BLaER1 (cell line): ENCODE measurements at regions not wholly inside any gene's neighbourhood (a gene's known extent, or its start where the extent isn't known, plus 50 kb on each side); places are given as distances from the start of the nearest gene placed in this dataset.

Source experiments
- H3K27ac ChIP-seq: shearing (Covaris generic); formaldehyde crosslinking; 2 replicates; pipeline ENCODE4 v1.8.1; 2022
- H3K27me3 ChIP-seq: shearing (Covaris generic); formaldehyde crosslinking; 2 replicates; pipeline ENCODE4 v1.8.1; 2022
- H3K36me3 ChIP-seq: shearing (Covaris generic); formaldehyde crosslinking; 2 replicates; pipeline ENCODE4 v1.8.1; 2022
- H3K4me1 ChIP-seq: shearing (Covaris generic); formaldehyde crosslinking; 2 replicates; pipeline ENCODE4 v1.8.1; 2022
- H3K4me2 ChIP-seq: shearing (Covaris generic); formaldehyde crosslinking; 2 replicates; pipeline ENCODE4 v1.8.1; 2022
- H3K4me3 ChIP-seq: shearing (Covaris generic); formaldehyde crosslinking; 2 replicates; pipeline ENCODE4 v1.8.1; 2022
- H3K9ac ChIP-seq: shearing (Covaris generic); formaldehyde crosslinking; 2 replicates; pipeline ENCODE4 v1.8.1; 2022
- H3K9me3 ChIP-seq: shearing (Covaris generic); formaldehyde crosslinking; 2 replicates; pipeline ENCODE4 v1.8.1; 2022
- H4K20me1 ChIP-seq: shearing (Covaris generic); formaldehyde crosslinking; 2 replicates; pipeline ENCODE4 v1.8.1; 2022
- Cebpa-rat ChIP-seq: shearing (Covaris generic); IDR thresholded peaks from 2 replicates; pipeline ENCODE4 v1.8.1; 2022

GRCh38 chr12:67827820-67828383, 161.3 kb upstream of the IFNG-AS1 start:
- Histone ChIP-seq H3K4me2 (no peak overlapping the region), H3K9me3 (no peaks in the 10 kb centered on the region), H3K27ac (no peak overlapping the region), H3K27me3 (no peaks in the 10 kb centered on the region), H4K20me1 (no peaks in the 10 kb centered on the region), H3K4me1 (no peaks in the 10 kb centered on the region), H3K9ac (no peak overlapping the region), H3K4me3 (no peak overlapping the region), H3K36me3 (no peaks in the 10 kb centered on the region)
- TF ChIP-seq Cebpa-rat = no peak

- Histone ChIP-seq H3K9me3 (no peaks in the 10 kb centered on the region), H3K27me3 (no peaks in the 10 kb centered on the region), H3K27ac (no peak overlapping the region), H3K4me3 (no peak overlapping the region), H3K36me3 (no peaks in the 10 kb centered on the region), H3K4me1 (no peaks in the 10 kb centered on the region), H3K4me2 (no peak overlapping the region), H3K9ac (no peak overlapping the region), H4K20me1 (no peaks in the 10 kb centered on the region)
- no peak for TF ChIP-seq Cebpa-rat
Measured at GRCh38 chr12:67829896-67830295, 159.4 kb upstream of the IFNG-AS1 start.

- H4K20me1 ChIP-seq = no peaks in the 10 kb centered on the region
- no peak overlapping the region for H3K27ac ChIP-seq
- H3K9ac ChIP-seq = no peak overlapping the region
- H3K36me3 ChIP-seq = no peaks in the 10 kb centered on the region
- TF ChIP-seq Cebpa-rat = no peak
- H3K9me3 ChIP-seq = no peaks in the 10 kb centered on the region
- H3K4me1 ChIP-seq = no peaks in the 10 kb centered on the region
- H3K27me3 ChIP-seq = no peaks in the 10 kb centered on the region
- no peak overlapping the region for H3K4me3 ChIP-seq
- no peak overlapping the region for H3K4me2 ChIP-seq
Measured at GRCh38 chr12:67832155-67832554, 157.1 kb upstream of the IFNG-AS1 start.

GRCh38 chr12:67833602-67834001, 155.6 kb upstream of the IFNG-AS1 start:
- no peak overlapping the region for H3K27ac ChIP-seq
- H3K36me3 ChIP-seq = no peaks in the 10 kb centered on the region
- no peak overlapping the region for H3K4me3 ChIP-seq
- no peaks in the 10 kb centered on the region for H3K27me3 ChIP-seq
- no peaks in the 10 kb centered on the region for H3K9me3 ChIP-seq
- H4K20me1 ChIP-seq = no peaks in the 10 kb centered on the region
- H3K4me2 ChIP-seq = no peak overlapping the region
- TF ChIP-seq Cebpa-rat = no peak
- no peaks in the 10 kb centered on the region for H3K4me1 ChIP-seq
- H3K9ac ChIP-seq = no peak overlapping the region

- H3K36me3 ChIP-seq = no peaks in the 10 kb centered on the region
- no peak for TF ChIP-seq Cebpa-rat
- H3K27ac ChIP-seq = no peak overlapping the region
- H3K4me1 ChIP-seq = no peaks in the 10 kb centered on the region
- peaks cover 8% of the 10 kb centered on the region for H3K9me3 ChIP-seq
- no peaks in the 10 kb centered on the region for H4K20me1 ChIP-seq
- H3K4me3 ChIP-seq = no peak overlapping the region
- H3K27me3 ChIP-seq = no peaks in the 10 kb centered on the region
- no peak overlapping the region for H3K4me2 ChIP-seq
- H3K9ac ChIP-seq = no peak overlapping the region
Measured at GRCh38 chr12:67837876-67838275, 151.4 kb upstream of the IFNG-AS1 start.

- H3K27ac ChIP-seq = no peak overlapping the region
- H4K20me1 ChIP-seq = no peaks in the 10 kb centered on the region
- H3K36me3 ChIP-seq = no peaks in the 10 kb centered on the region
- TF ChIP-seq Cebpa-rat = no peak
- no peaks in the 10 kb centered on the region for H3K27me3 ChIP-seq
- H3K9me3 ChIP-seq = peaks cover 8% of the 10 kb centered on the region
- H3K9ac ChIP-seq = no peak overlapping the region
- no peak overlapping the region for H3K4me2 ChIP-seq
- H3K4me3 ChIP-seq = no peak overlapping the region
- H3K4me1 ChIP-seq = no peaks in the 10 kb centered on the region
Measured at GRCh38 chr12:67842124-67842523, 147.1 kb upstream of the IFNG-AS1 start.

- H3K27ac ChIP-seq = no peak overlapping the region
- H3K27me3 ChIP-seq = no peaks in the 10 kb centered on the region
- TF ChIP-seq Cebpa-rat = no peak
- H3K9me3 ChIP-seq = peaks cover 8% of the 10 kb centered on the region
- H3K4me1 ChIP-seq = no peaks in the 10 kb centered on the region
- no peaks in the 10 kb centered on the region for H3K36me3 ChIP-seq
- H3K4me3 ChIP-seq = no peak overlapping the region
- H3K9ac ChIP-seq = no peak overlapping the region
- no peaks in the 10 kb centered on the region for H4K20me1 ChIP-seq
- H3K4me2 ChIP-seq = no peak overlapping the region
Measured at GRCh38 chr12:67843257-67843656, 146.0 kb upstream of the IFNG-AS1 start.

GRCh38 chr12:67852701-67853100, 136.5 kb upstream of the IFNG-AS1 start:
- H3K9ac ChIP-seq = no peak overlapping the region
- H3K4me1 ChIP-seq = no peaks in the 10 kb centered on the region
- no peak overlapping the region for H3K4me3 ChIP-seq
- no peaks in the 10 kb centered on the region for H3K27me3 ChIP-seq
- no peaks in the 10 kb centered on the region for H3K36me3 ChIP-seq
- H3K27ac ChIP-seq = no peak overlapping the region
- H3K9me3 ChIP-seq = 0 out of 2 replicates have a peak, but pooled peaks cover 6% of the 10 kb centered on the region
- H3K4me2 ChIP-seq = no peak overlapping the region
- no peak for TF ChIP-seq Cebpa-rat
- no peaks in the 10 kb centered on the region for H4K20me1 ChIP-seq

GRCh38 chr12:67853204-67853603, 136.0 kb upstream of the IFNG-AS1 start:
- Histone ChIP-seq H3K36me3 (no peaks in the 10 kb centered on the region), H3K9me3 (0 out of 2 replicates have a peak, but pooled peaks cover 6% of the 10 kb centered on the region), H3K4me2 (no peak overlapping the region), H4K20me1 (no peaks in the 10 kb centered on the region), H3K4me3 (no peak overlapping the region), H3K27ac (no peak overlapping the region), H3K4me1 (no peaks in the 10 kb centered on the region), H3K27me3 (no peaks in the 10 kb centered on the region), H3K9ac (no peak overlapping the region)
- TF ChIP-seq Cebpa-rat = no peak

- no peak overlapping the region for H3K9ac ChIP-seq
- H3K9me3 ChIP-seq = 0 out of 2 replicates have a peak, but pooled peaks cover 5% of the 10 kb centered on the region
- H4K20me1 ChIP-seq = no peaks in the 10 kb centered on the region
- no peaks in the 10 kb centered on the region for H3K27me3 ChIP-seq
- no peak overlapping the region for H3K4me3 ChIP-seq
- no peak overlapping the region for H3K4me2 ChIP-seq
- H3K4me1 ChIP-seq = no peaks in the 10 kb centered on the region
- H3K27ac ChIP-seq = no peak overlapping the region
- H3K36me3 ChIP-seq = no peaks in the 10 kb centered on the region
- TF ChIP-seq Cebpa-rat = no peak
Measured at GRCh38 chr12:67854351-67854750, 134.9 kb upstream of the IFNG-AS1 start.

GRCh38 chr12:67855103-67855502, 134.1 kb upstream of the IFNG-AS1 start:
- H3K4me3 ChIP-seq = no peak overlapping the region
- no peak overlapping the region for H3K4me2 ChIP-seq
- H3K9me3 ChIP-seq = no peaks in the 10 kb centered on the region
- H3K36me3 ChIP-seq = no peaks in the 10 kb centered on the region
- no peak overlapping the region for H3K9ac ChIP-seq
- no peak overlapping the region for H3K27ac ChIP-seq
- H3K4me1 ChIP-seq = no peaks in the 10 kb centered on the region
- no peaks in the 10 kb centered on the region for H4K20me1 ChIP-seq
- H3K27me3 ChIP-seq = no peaks in the 10 kb centered on the region
- TF ChIP-seq Cebpa-rat = no peak
